Neuronal stem cell (in vitro differentiated cells): ENCODE measurements at regions not wholly inside any gene's neighbourhood (a gene's known extent, or its start where the extent isn't known, plus 50 kb on each side); places are given as distances from the start of the nearest gene placed in this dataset.

Source experiments
- DNase-seq: peaks from one replicate; pipeline ENCODE4 v3.0.0-alpha.2; 2013; ENCODE audit warnings: low spot score
- H2AFZ ChIP-seq: one replicate; pipeline ENCODE4 v1.6.1; 2013; ENCODE audit warnings: mild to moderate bottlenecking, low read length, inconsistent platforms
- H2AK5ac ChIP-seq: 2 replicates; pipeline ENCODE4 v1.6.1; 2013; ENCODE audit warnings: low read depth, mild to moderate bottlenecking, inconsistent platforms, low read length, moderate library complexity, mixed read lengths
- H2BK120ac ChIP-seq: 2 replicates; pipeline ENCODE4 v1.6.1; 2013; ENCODE audit warnings: low read depth, mild to moderate bottlenecking, inconsistent platforms, low read length, moderate library complexity, mixed read lengths
- H2BK12ac ChIP-seq: one replicate; pipeline ENCODE4 v1.6.1; 2013; ENCODE audit warnings: low read length, inconsistent platforms
- H2BK15ac ChIP-seq: 2 replicates; pipeline ENCODE4 v1.6.1; 2013; ENCODE audit warnings: mild to moderate bottlenecking, low read length, inconsistent platforms, mixed read lengths
- H2BK5ac ChIP-seq: one replicate; pipeline ENCODE4 v1.6.1; 2013; ENCODE audit warnings: inconsistent platforms, mild to moderate bottlenecking, low read length, moderate library complexity
- H3K14ac ChIP-seq: one replicate; pipeline ENCODE4 v1.6.1; 2013; ENCODE audit warnings: low read length, inconsistent platforms
- H3K18ac ChIP-seq: 2 replicates; pipeline ENCODE4 v1.6.1; 2013; ENCODE audit warnings: low read length, inconsistent platforms
- H3K23ac ChIP-seq: 2 replicates; pipeline ENCODE4 v1.6.1; 2013; ENCODE audit warnings: low read depth, mild to moderate bottlenecking, mixed read lengths, low read length, inconsistent platforms; ENCODE audit not compliant: poor library complexity
- H3K27ac ChIP-seq: replicated peaks from 3 replicates; pipeline ENCODE4 v1.5.1; 2013; ENCODE audit warnings: low read length, inconsistent platforms
- H3K27me3 ChIP-seq, 3 experiments: 2 replicates each; pipeline ENCODE4 v1.6.1; 2013; ENCODE audit warnings: low read length in 3 of 3, mild to moderate bottlenecking in 2 of 3, inconsistent platforms in 1 of 3, low read depth in 1 of 3, mixed read lengths in 1 of 3, moderate library complexity in 1 of 3; ENCODE audit not compliant: control insufficient read depth in 3 of 3, insufficient read depth in 3 of 3
- H3K36me3 ChIP-seq, 2 donors: replicated peaks in 1 of 2; 2 replicates each; pipeline ENCODE4 v1.6.1; 2013; ENCODE audit warnings: low read length in 2 of 2; ENCODE audit not compliant: control insufficient read depth in 2 of 2, insufficient read depth in 2 of 2
- H3K4ac ChIP-seq: 2 replicates; pipeline ENCODE4 v1.6.1; 2013; ENCODE audit warnings: inconsistent platforms, mild to moderate bottlenecking, low read length, moderate library complexity
- H3K4me1 ChIP-seq, 2 donors: 1 replicate in 1 of 2; 2 replicates in 1 of 2; pipeline ENCODE4 v1.6.1; 2013; ENCODE audit warnings: low read length in 2 of 2, low read depth in 1 of 2; ENCODE audit not compliant: control insufficient read depth in 2 of 2, insufficient read depth in 1 of 2
- H3K4me2 ChIP-seq: one replicate; pipeline ENCODE4 v1.6.1; 2013; ENCODE audit warnings: mild to moderate bottlenecking, low read length, inconsistent platforms; ENCODE audit not compliant: insufficient read depth, poor library complexity, severe bottlenecking
- H3K4me3 ChIP-seq, 2 donors: 2 replicates each; pipeline ENCODE4 v1.5.1; 2013; ENCODE audit warnings: low read length in 2 of 2, mild to moderate bottlenecking in 2 of 2, inconsistent platforms in 1 of 2, moderate library complexity in 1 of 2
- H3K79me1 ChIP-seq: one replicate; pipeline ENCODE4 v1.6.1; 2013; ENCODE audit warnings: low read depth, mild to moderate bottlenecking, inconsistent platforms, low read length, moderate library complexity
- H3K9ac ChIP-seq: one replicate; pipeline ENCODE4 v1.6.1; 2013; ENCODE audit warnings: mild to moderate bottlenecking, low read depth, low read length, inconsistent platforms; ENCODE audit not compliant: poor library complexity
- H3K9me3 ChIP-seq, 2 donors: replicated peaks in 1 of 2; 2 replicates each; pipeline versions ENCODE3 to v1.6.1; 2013; ENCODE audit warnings: low read length in 2 of 2, mild to moderate bottlenecking in 2 of 2, inconsistent platforms in 1 of 2, low read depth in 1 of 2, mixed read lengths in 1 of 2, moderate library complexity in 1 of 2; ENCODE audit not compliant: control insufficient read depth in 2 of 2, insufficient read depth in 1 of 2
- H4K8ac ChIP-seq: one replicate; pipeline ENCODE4 v1.6.1; 2013; ENCODE audit warnings: low read depth, mild to moderate bottlenecking, inconsistent platforms, low read length, moderate library complexity
- H4K91ac ChIP-seq: one replicate; pipeline ENCODE4 v1.6.1; 2013; ENCODE audit warnings: low read length, low read depth, mild to moderate bottlenecking, inconsistent platforms; ENCODE audit not compliant: poor library complexity
- WGBS, 2 donors: extraction: QIAGEN DNeasy Blood & Tissue Kit; methylation state at CpG; one replicate each; pipeline ENCODE4 v1.1.7; 2013; ENCODE audit warnings: missing lambda C conversion rate in 2 of 2, mixed read lengths in 1 of 2; ENCODE audit not compliant: insufficient read length in 2 of 2, insufficient replicate concordance in 1 of 2; ENCODE audit errors: extremely low coverage in 2 of 2; 5-methylcytosine and 5-hydroxymethylcytosine counted together

- Histone ChIP-seq H3K36me3 (no peaks in the 10 kb centered on the region), H3K9me3 (no peaks in the 10 kb centered on the region), H3K27me3 (no peaks in the 10 kb centered on the region), H3K4me2 (no peak overlapping the region), H2AK5ac (no peak overlapping the region), H2AFZ (no peak overlapping the region), H3K27ac (no peak overlapping the region), H4K91ac (no peak overlapping the region), H2BK5ac (no peak overlapping the region), H2BK120ac (no peak overlapping the region), H3K79me1 (no peaks in the 10 kb centered on the region), H3K23ac (no peak overlapping the region), H3K4ac (no peak overlapping the region), H3K18ac (no peak overlapping the region), H2BK15ac (no peak overlapping the region), H4K8ac (no peak overlapping the region), H3K4me1 (no peaks in the 10 kb centered on the region), H2BK12ac (no peak overlapping the region), H3K4me3 (no peak overlapping the region), H3K9ac (no peak overlapping the region), H3K14ac (no peak overlapping the region)
- no CpG with 5 or more reads among the region's 2 CpGs for WGBS, 2 donors
- no peak for DNase-seq
Observed at GRCh38 chr13:90701264-90701663, 646.2 kb upstream of the MIR17HG start.

DNA sequence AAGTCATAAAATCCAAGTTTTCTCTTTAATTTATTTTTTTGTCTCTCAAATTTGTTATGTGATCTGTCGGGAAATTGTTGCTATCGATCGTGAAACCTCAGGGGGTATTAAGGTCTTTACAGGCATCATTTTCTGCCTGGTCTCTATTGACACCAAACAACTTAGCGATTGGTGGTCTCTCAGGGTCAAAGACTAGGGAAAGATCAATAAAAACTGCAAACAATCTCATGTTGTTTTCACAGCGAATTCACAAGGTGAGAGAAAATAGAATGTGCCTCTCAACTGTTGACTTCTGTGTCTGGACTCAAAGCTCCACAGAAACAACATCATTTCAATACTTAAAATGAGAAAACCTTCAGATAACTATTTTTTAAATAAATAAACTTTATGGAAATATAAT, 645.4 kb upstream of the MIR17HG start:
- no peak for DNase-seq
- H2AK5ac ChIP-seq, result no peak overlapping the region
- H2BK15ac ChIP-seq, result no peak overlapping the region
- H3K4me2 ChIP-seq, result no peak overlapping the region
- H3K4me3 ChIP-seq, result no peak overlapping the region
- H3K36me3 ChIP-seq, result no peaks in the 10 kb centered on the region
- H3K9me3 ChIP-seq, result no peaks in the 10 kb centered on the region
- H2AFZ ChIP-seq, result no peak overlapping the region
- no peaks in the 10 kb centered on the region for H3K79me1 ChIP-seq
- no peak overlapping the region for H3K18ac ChIP-seq
- H2BK120ac ChIP-seq, result no peak overlapping the region
- H3K23ac ChIP-seq, result no peak overlapping the region
- H3K27ac ChIP-seq, result no peak overlapping the region
- no peaks in the 10 kb centered on the region for H3K27me3 ChIP-seq
- no peak overlapping the region for H3K4ac ChIP-seq
- H4K91ac ChIP-seq, result no peak overlapping the region
- H4K8ac ChIP-seq, result no peak overlapping the region
- no peak overlapping the region for H3K14ac ChIP-seq
- H2BK12ac ChIP-seq, result no peak overlapping the region
- H2BK5ac ChIP-seq, result no peak overlapping the region
- no peak overlapping the region for H3K9ac ChIP-seq
- no CpG with 5 or more reads among the region's 5 CpGs for WGBS, 2 donors
- no peaks in the 10 kb centered on the region for H3K4me1 ChIP-seq

GRCh38 chr13:90706631-90707030, 640.9 kb upstream of the MIR17HG start:
- Histone ChIP-seq H3K4me3 (no peak overlapping the region), H2BK12ac (no peak overlapping the region), H3K27ac (no peak overlapping the region), H2BK120ac (no peak overlapping the region), H3K14ac (no peak overlapping the region), H4K91ac (no peak overlapping the region), H3K4me1 (peaks cover 0 to 14% of the 10 kb centered on the region in 2 donors), H4K8ac (no peak overlapping the region), H3K36me3 (no peaks in the 10 kb centered on the region), H3K4me2 (no peak overlapping the region), H2BK5ac (no peak overlapping the region), H2AK5ac (no peak overlapping the region), H3K9me3 (no peaks in the 10 kb centered on the region), H3K18ac (no peak overlapping the region), H3K27me3 (no peaks in the 10 kb centered on the region), H3K9ac (no peak overlapping the region), H3K79me1 (no peaks in the 10 kb centered on the region), H2AFZ (no peak overlapping the region), H3K4ac (no peak overlapping the region), H3K23ac (no peak overlapping the region), H2BK15ac (no peak overlapping the region)
- no peak for DNase-seq
- no CpG with 5 or more reads among the region's 4 CpGs for WGBS, 2 donors

DNA sequence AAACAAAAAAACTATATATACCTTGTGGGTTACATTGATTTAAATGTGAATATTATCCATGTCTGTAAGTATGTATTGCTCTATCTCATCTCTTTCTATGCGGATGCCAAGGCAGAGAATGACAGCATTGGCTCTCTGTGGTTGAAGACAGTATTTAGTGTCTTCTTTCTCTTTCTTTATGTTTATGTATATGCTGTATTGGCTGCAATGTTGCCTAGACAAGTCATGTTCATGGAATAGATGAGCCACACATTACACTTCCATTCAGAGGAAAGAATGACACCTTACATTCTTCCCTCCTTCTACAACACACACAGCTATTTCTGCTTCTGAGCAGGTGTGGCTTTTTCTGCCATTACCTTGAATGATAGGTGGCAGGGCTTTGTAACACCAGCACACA, 639.4 kb upstream of the MIR17HG start:
- Histone ChIP-seq H3K27me3 (no peaks in the 10 kb centered on the region), H3K27ac (no peak overlapping the region), H2AFZ (no peak overlapping the region), H2BK5ac (no peak overlapping the region), H3K4me1 (peaks cover 0 to 15% of the 10 kb centered on the region in 2 donors), H3K23ac (no peak overlapping the region), H2BK15ac (no peak overlapping the region), H3K18ac (no peak overlapping the region), H3K4me2 (no peak overlapping the region), H2BK120ac (no peak overlapping the region), H2AK5ac (no peak overlapping the region), H4K91ac (no peak overlapping the region), H3K4me3 (no peak overlapping the region), H3K36me3 (no peaks in the 10 kb centered on the region), H2BK12ac (no peak overlapping the region), H4K8ac (no peak overlapping the region), H3K4ac (no peak overlapping the region), H3K9me3 (no peaks in the 10 kb centered on the region), H3K79me1 (no peaks in the 10 kb centered on the region), H3K9ac (no peak overlapping the region), H3K14ac (no peak overlapping the region)
- no peak for DNase-seq
- WGBS, 2 donors, result no CpG with 5 or more reads among the region's 1 CpG
